ENCODE measurements at regions not wholly inside any gene's neighbourhood (a gene's known extent, or its start where the extent isn't known, plus 50 kb on each side); places are given as distances from the start of the nearest gene placed in this dataset.

DNA sequence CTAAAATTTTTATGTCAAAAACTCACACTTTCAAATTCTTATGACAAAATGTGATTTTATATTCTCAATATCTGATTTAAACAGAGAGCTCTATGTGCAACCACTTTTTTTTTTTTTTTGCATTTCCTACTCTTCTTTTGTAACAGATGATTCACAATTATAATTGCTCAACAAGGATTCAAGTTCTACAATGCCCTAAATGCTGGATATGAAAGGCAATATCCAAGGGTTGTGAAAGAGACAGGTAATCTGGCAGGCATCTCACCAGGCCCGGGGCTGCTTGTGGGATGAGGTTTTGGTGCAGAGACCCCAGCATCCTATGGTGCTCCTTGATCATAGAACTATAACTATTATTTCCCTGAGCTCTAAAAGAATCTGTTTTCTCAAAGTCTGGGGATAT lies 363.6 kb upstream of the NBEA start:
- H3K9me3 ChIP-seq (ENCODE audit: control insufficient read depth in 1 of 2, low read length in 2 of 2): no peaks in the 10 kb centered on the region
- H3K36me3 ChIP-seq (ENCODE audit: control insufficient read depth in 1 of 2, insufficient read depth in 2 of 2, low read length in 2 of 2): no peaks in the 10 kb centered on the region
- no peaks in the 10 kb centered on the region for H3K27me3 ChIP-seq (ENCODE audit: low read depth, low read length)
- H3K27ac ChIP-seq (ENCODE audit: low read length): no peak overlapping the region
- H3K4me1 ChIP-seq (ENCODE audit: control insufficient read depth in 1 of 2, insufficient read depth in 2 of 2, low read length in 2 of 2): no peaks in the 10 kb centered on the region
- no peak overlapping the region for H3K4me3 ChIP-seq (ENCODE audit: low read depth in 1 of 2, low read length in 2 of 2)

DNA sequence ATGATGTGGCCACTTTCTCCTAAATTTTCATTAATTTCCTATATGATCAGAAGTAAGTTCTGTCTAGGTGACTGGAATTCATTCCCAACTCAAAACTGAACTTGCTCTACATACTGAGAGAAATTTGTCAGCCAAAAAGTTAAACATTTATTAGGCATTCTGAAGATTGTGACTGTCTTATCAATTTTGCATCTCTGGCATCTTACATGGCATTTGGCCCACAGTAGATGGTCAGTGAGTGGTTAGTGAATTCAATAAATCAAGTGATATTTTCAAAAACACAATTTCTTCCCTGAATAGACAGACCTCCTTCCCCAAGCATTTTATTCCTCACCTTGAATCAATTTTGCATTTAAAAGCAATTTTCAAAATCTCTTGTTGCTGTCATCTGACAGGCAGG lies 363.2 kb upstream of the NBEA start:
- Histone ChIP-seq H3K4me3 (ENCODE audit: low read depth in 1 of 2, low read length in 2 of 2) (no peak overlapping the region), H3K27me3 (ENCODE audit: low read depth, low read length) (no peaks in the 10 kb centered on the region), H3K4me1 (ENCODE audit: control insufficient read depth in 1 of 2, insufficient read depth in 2 of 2, low read length in 2 of 2) (no peaks in the 10 kb centered on the region), H3K9me3 (ENCODE audit: control insufficient read depth in 1 of 2, low read length in 2 of 2) (no peaks in the 10 kb centered on the region), H3K36me3 (ENCODE audit: control insufficient read depth in 1 of 2, insufficient read depth in 2 of 2, low read length in 2 of 2) (no peaks in the 10 kb centered on the region), H3K27ac (ENCODE audit: low read length) (no peak overlapping the region)

DNA sequence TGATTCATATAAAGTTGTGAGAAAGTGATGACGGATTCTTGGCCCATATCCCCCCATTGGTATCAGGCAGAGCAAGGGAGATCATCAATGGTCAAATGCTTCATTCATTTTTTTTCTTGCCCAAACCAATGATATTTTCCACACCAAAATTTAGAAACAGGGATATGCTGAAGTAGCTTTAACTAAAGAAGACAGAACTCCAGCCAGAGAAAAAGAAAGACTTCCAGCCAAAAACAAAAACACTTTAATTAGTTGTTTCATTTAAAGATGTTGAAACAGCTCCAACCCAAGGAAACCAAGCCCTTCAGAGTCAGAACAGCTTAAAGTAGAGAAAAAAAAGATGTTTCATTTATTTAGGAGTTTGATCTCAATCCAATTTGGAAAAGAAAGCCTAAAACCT lies 358.9 kb upstream of the NBEA start:
- H3K27me3 ChIP-seq (ENCODE audit: low read depth, low read length): no peaks in the 10 kb centered on the region
- no peaks in the 10 kb centered on the region for H3K9me3 ChIP-seq (ENCODE audit: control insufficient read depth in 1 of 2, low read length in 2 of 2)
- no peaks in the 10 kb centered on the region for H3K4me1 ChIP-seq (ENCODE audit: control insufficient read depth in 1 of 2, insufficient read depth in 2 of 2, low read length in 2 of 2)
- H3K27ac ChIP-seq (ENCODE audit: low read length): no peak overlapping the region
- no peaks in the 10 kb centered on the region for H3K36me3 ChIP-seq (ENCODE audit: control insufficient read depth in 1 of 2, insufficient read depth in 2 of 2, low read length in 2 of 2)
- H3K4me3 ChIP-seq (ENCODE audit: low read depth in 1 of 2, low read length in 2 of 2): no peak overlapping the region

DNA sequence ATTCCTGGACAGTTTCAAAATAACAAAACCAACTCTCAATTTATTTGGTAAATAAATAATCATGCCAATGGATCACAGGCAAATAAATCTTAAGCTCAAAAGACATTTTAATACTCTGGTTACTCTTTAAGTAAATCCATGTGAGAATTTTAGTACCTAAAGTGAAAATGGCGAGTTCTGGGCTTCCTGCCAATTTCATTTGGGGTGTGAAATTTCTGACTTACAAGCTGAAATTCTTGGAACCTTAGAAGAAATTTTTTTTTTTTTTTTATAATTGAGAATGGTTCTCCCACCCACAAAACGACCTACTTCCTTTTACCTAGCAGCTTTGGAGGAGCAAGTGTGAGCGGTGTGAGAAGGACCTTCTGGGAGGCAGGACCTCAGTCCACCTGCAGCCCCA lies 354.5 kb upstream of the NBEA start:
- Histone ChIP-seq H3K27me3 (ENCODE audit: low read depth, low read length) (no peaks in the 10 kb centered on the region), H3K4me1 (ENCODE audit: control insufficient read depth in 1 of 2, insufficient read depth in 2 of 2, low read length in 2 of 2) (peaks cover 0 to 7% of the 10 kb centered on the region in 2 donors), H3K36me3 (ENCODE audit: control insufficient read depth in 1 of 2, insufficient read depth in 2 of 2, low read length in 2 of 2) (no peaks in the 10 kb centered on the region), H3K9me3 (ENCODE audit: control insufficient read depth in 1 of 2, low read length in 2 of 2) (no peaks in the 10 kb centered on the region), H3K4me3 (ENCODE audit: low read depth in 1 of 2, low read length in 2 of 2) (no peak overlapping the region), H3K27ac (ENCODE audit: low read length) (no peak overlapping the region)

DNA sequence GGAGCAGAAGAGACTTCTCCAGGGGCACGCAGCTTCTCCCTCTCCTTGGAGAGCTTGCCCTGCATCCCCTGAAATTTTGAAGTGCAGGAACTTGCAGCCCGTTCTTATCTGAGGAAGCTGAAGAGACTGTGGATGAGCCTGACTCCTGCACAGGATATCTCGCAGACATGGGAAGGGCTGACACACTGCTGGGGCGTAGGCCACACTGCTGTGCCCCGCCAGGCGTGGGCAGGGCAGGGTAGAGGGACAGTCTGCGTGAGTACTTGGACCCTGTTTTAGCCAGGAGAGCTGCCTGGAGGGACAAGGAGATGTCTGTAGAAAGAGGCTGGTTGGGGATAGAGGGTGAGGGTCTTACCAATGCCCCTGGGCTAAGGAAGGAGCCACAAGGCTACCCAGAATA lies 353.7 kb upstream of the NBEA start:
- H3K27ac ChIP-seq (ENCODE audit: low read length): no peak overlapping the region
- no peaks in the 10 kb centered on the region for H3K36me3 ChIP-seq (ENCODE audit: control insufficient read depth in 1 of 2, insufficient read depth in 2 of 2, low read length in 2 of 2)
- no peaks in the 10 kb centered on the region for H3K27me3 ChIP-seq (ENCODE audit: low read depth, low read length)
- peaks cover 0 to 7% of the 10 kb centered on the region in 2 donors for H3K4me1 ChIP-seq (ENCODE audit: control insufficient read depth in 1 of 2, insufficient read depth in 2 of 2, low read length in 2 of 2)
- H3K4me3 ChIP-seq (ENCODE audit: low read depth in 1 of 2, low read length in 2 of 2): no peak overlapping the region
- no peaks in the 10 kb centered on the region for H3K9me3 ChIP-seq (ENCODE audit: control insufficient read depth in 1 of 2, low read length in 2 of 2)

DNA sequence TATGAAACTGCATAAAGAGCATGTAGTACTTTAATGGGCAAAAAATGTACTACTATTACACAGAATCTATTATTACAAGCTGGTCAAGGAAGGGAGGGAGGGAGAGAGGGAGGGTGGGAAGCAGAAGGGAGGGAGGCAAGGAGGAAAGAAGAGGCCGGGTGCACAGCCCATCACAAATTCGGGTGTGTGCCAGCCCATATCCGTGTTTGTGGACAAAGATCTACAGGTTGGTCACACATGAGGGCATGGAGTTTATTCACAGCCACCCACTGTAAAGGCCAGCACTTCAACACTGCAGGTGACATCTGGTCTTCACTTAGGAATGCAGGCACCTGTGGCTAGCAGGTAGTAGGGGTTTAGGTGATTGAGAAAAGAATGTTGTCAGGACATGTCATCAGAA lies 352.5 kb upstream of the NBEA start:
- H3K27me3 ChIP-seq (ENCODE audit: low read depth, low read length): no peaks in the 10 kb centered on the region
- no peak overlapping the region for H3K4me3 ChIP-seq (ENCODE audit: low read depth in 1 of 2, low read length in 2 of 2)
- H3K27ac ChIP-seq (ENCODE audit: low read length): no peak overlapping the region
- no peaks in the 10 kb centered on the region for H3K9me3 ChIP-seq (ENCODE audit: control insufficient read depth in 1 of 2, low read length in 2 of 2)
- no peaks in the 10 kb centered on the region for H3K36me3 ChIP-seq (ENCODE audit: control insufficient read depth in 1 of 2, insufficient read depth in 2 of 2, low read length in 2 of 2)
- H3K4me1 ChIP-seq (ENCODE audit: control insufficient read depth in 1 of 2, insufficient read depth in 2 of 2, low read length in 2 of 2): peaks cover 0 to 7% of the 10 kb centered on the region in 2 donors

DNA sequence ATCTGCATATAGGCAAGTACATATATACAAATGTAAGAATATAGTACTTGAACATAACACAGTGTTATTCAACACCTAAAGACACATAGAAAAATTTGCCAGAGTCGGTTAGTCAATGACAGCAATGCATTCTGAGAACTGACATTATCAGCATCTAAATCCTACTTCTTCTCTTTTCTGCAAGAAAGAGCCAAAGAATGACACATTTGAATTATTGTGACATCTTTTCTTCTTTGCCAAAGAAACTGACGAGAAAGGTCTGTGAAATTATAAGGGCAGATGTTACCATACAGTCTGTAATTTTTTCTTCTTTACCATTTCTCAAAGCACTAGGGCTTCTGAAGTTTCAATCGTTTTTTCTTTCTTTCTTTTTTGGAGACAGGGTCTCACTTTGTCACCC lies 350.9 kb upstream of the NBEA start:
- no peaks in the 10 kb centered on the region for H3K27me3 ChIP-seq (ENCODE audit: low read depth, low read length)
- H3K4me3 ChIP-seq (ENCODE audit: low read depth in 1 of 2, low read length in 2 of 2): no peak overlapping the region
- no peaks in the 10 kb centered on the region for H3K9me3 ChIP-seq (ENCODE audit: control insufficient read depth in 1 of 2, low read length in 2 of 2)
- H3K27ac ChIP-seq (ENCODE audit: low read length): no peak overlapping the region
- no peaks in the 10 kb centered on the region for H3K36me3 ChIP-seq (ENCODE audit: control insufficient read depth in 1 of 2, insufficient read depth in 2 of 2, low read length in 2 of 2)
- peaks cover 0 to 7% of the 10 kb centered on the region in 2 donors for H3K4me1 ChIP-seq (ENCODE audit: control insufficient read depth in 1 of 2, insufficient read depth in 2 of 2, low read length in 2 of 2)

DNA sequence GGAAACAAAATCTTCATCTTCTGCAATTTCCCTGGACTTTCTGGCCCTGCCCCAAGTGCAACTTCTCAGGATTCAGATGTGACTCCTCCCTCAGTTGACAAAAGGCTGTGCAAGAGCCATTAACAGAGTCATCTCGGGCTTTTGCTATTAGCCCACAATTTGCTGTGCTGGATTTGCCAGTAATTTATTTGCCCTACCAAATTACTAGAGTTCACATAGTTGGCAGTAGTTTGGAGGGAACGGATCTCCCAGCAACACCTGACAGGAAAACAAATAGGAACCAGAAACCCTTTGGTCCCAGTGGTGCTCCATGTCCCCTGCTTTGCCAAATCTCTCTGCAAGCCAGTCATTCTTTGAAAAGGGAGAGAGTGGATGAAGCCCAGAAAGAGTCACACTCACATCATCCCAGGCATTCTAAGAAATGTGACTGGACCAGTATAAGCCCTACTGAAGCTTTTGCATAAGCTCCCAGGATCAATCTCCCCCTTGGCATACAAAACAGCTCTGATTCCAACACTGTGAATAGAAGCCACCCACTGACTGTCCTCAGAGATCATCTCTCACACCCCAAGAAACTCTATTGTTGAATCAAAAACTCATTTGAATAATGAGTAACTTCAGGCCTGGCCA lies 350.1 kb upstream of the NBEA start:
- Histone ChIP-seq H3K27me3 (ENCODE audit: low read depth, low read length) (no peaks in the 10 kb centered on the region), H3K36me3 (ENCODE audit: control insufficient read depth in 1 of 2, insufficient read depth in 2 of 2, low read length in 2 of 2) (no peaks in the 10 kb centered on the region), H3K4me3 (ENCODE audit: low read depth in 1 of 2, low read length in 2 of 2) (no peak overlapping the region), H3K4me1 (ENCODE audit: control insufficient read depth in 1 of 2, insufficient read depth in 2 of 2, low read length in 2 of 2) (peaks cover 0 to 7% of the 10 kb centered on the region in 2 donors), H3K9me3 (ENCODE audit: control insufficient read depth in 1 of 2, low read length in 2 of 2) (no peaks in the 10 kb centered on the region), H3K27ac (ENCODE audit: low read length) (no peak overlapping the region)

DNA sequence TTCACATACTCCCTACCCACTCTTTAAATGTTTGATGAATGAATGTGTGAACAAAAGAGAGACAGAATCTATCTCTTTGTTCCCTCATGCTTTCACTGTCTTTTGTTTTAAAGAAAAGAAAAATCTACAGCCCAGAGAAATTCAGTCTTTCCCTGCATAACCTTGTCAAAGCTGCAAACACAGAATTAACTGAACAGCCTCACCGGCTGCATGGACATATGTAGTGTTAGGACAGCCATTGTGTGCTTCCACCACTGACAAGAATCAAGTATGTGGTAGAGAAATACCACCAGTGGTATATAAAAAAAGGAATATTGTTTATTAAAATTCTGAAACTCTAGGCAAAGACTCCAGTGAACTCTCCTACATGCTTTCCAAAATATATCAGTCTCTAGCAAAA lies 348.4 kb upstream of the NBEA start:
- Histone ChIP-seq H3K27me3 (ENCODE audit: low read depth, low read length) (no peaks in the 10 kb centered on the region), H3K4me3 (ENCODE audit: low read depth in 1 of 2, low read length in 2 of 2) (no peak overlapping the region), H3K36me3 (ENCODE audit: control insufficient read depth in 1 of 2, insufficient read depth in 2 of 2, low read length in 2 of 2) (no peaks in the 10 kb centered on the region), H3K4me1 (ENCODE audit: control insufficient read depth in 1 of 2, insufficient read depth in 2 of 2, low read length in 2 of 2) (peaks cover 0 to 7% of the 10 kb centered on the region in 2 donors), H3K9me3 (ENCODE audit: control insufficient read depth in 1 of 2, low read length in 2 of 2) (no peaks in the 10 kb centered on the region), H3K27ac (ENCODE audit: low read length) (no peak overlapping the region)

DNA sequence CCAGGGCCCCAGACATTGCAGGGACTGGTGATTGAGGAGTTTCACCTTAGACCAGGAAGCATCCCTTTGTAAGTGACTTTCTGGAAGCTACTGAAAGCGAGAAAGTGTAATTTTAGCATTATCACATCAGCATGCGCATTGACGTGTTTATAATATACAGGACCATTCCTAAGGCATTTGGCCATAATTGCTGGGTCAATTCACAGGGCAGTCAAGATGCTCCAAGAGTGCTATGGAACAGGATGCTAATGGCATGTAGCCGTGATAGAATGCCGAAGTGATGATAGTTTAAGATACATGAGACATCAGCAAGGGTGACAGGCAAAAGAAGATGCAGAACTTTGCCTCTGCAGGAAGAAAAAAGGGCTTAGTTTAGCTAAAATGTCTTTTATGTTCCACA lies 347.6 kb upstream of the NBEA start:
- H3K36me3 ChIP-seq (ENCODE audit: control insufficient read depth in 1 of 2, insufficient read depth in 2 of 2, low read length in 2 of 2): no peaks in the 10 kb centered on the region
- no peak overlapping the region for H3K4me3 ChIP-seq (ENCODE audit: low read depth in 1 of 2, low read length in 2 of 2)
- H3K9me3 ChIP-seq (ENCODE audit: control insufficient read depth in 1 of 2, low read length in 2 of 2): no peaks in the 10 kb centered on the region
- H3K27me3 ChIP-seq (ENCODE audit: low read depth, low read length): no peaks in the 10 kb centered on the region
- H3K27ac ChIP-seq (ENCODE audit: low read length): no peak overlapping the region
- peaks cover 0 to 7% of the 10 kb centered on the region in 2 donors for H3K4me1 ChIP-seq (ENCODE audit: control insufficient read depth in 1 of 2, insufficient read depth in 2 of 2, low read length in 2 of 2)

DNA sequence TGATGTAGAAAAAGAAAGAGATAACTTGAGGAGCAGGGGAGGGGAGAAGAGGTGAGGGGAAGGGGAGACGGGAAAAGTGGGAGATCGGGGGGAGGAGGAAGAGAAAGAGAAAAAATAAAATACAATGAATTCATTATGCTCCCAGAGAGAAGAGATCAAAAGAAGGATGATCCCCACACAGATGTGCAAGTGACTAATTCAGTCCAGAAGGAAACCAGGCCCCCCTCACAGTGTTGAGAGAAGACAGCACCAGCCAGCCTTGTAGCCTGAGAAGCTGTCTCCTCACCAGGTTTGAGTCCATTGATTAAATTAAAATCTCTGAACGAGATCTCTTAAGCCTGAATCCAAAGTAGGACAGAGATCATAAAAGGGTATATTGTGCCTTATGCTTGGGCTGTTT lies 333.7 kb upstream of the NBEA start:
- H3K27ac ChIP-seq (ENCODE audit: low read length): no peak overlapping the region
- H3K4me1 ChIP-seq (ENCODE audit: control insufficient read depth in 1 of 2, insufficient read depth in 2 of 2, low read length in 2 of 2): peaks cover 0 to 4% of the 10 kb centered on the region in 2 donors
- no peak overlapping the region for H3K4me3 ChIP-seq (ENCODE audit: low read depth in 1 of 2, low read length in 2 of 2)
- H3K36me3 ChIP-seq (ENCODE audit: control insufficient read depth in 1 of 2, insufficient read depth in 2 of 2, low read length in 2 of 2): no peaks in the 10 kb centered on the region
- no peaks in the 10 kb centered on the region for H3K27me3 ChIP-seq (ENCODE audit: low read depth, low read length)
- H3K9me3 ChIP-seq (ENCODE audit: control insufficient read depth in 1 of 2, low read length in 2 of 2): no peaks in the 10 kb centered on the region

DNA sequence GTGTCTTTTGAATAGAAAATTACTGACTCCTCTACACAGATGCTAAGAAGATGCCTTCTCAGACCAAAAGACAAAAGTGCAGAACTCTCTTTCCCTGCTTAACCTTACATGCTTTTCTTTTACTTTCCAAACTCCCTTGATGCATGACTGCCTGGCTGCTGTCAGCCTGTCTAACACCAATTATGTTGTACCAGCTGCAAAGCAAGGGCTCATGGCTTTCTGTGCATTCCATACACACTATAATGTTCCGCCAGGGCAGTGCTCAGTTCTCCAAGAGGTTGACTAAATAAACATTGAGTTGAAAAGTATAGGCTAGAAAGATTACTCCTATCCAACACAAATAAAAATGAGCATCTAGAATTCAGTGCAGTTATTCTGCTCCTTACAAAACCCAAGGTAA lies 330.4 kb upstream of the NBEA start:
- Histone ChIP-seq H3K4me1 (ENCODE audit: control insufficient read depth in 1 of 2, insufficient read depth in 2 of 2, low read length in 2 of 2) (peaks cover 0 to 4% of the 10 kb centered on the region in 2 donors), H3K36me3 (ENCODE audit: control insufficient read depth in 1 of 2, insufficient read depth in 2 of 2, low read length in 2 of 2) (no peaks in the 10 kb centered on the region), H3K27ac (ENCODE audit: low read length) (no peak overlapping the region), H3K4me3 (ENCODE audit: low read depth in 1 of 2, low read length in 2 of 2) (no peak overlapping the region), H3K27me3 (ENCODE audit: low read depth, low read length) (no peaks in the 10 kb centered on the region), H3K9me3 (ENCODE audit: control insufficient read depth in 1 of 2, low read length in 2 of 2) (no peaks in the 10 kb centered on the region)
